CD4-positive, alpha-beta T cell treated with Interleukin-12 subunit alpha and Interleukin-12 subunit beta, for 1 hour (primary cell): ENCODE measurements at regions not wholly inside any gene's neighbourhood (a gene's known extent, or its start where the extent isn't known, plus 50 kb on each side); places are given as distances from the start of the nearest gene placed in this dataset.

Source experiments
- DNase-seq: peaks from one replicate; pipeline ENCODE4 v3.0.0-alpha.2; 2020

DNA sequence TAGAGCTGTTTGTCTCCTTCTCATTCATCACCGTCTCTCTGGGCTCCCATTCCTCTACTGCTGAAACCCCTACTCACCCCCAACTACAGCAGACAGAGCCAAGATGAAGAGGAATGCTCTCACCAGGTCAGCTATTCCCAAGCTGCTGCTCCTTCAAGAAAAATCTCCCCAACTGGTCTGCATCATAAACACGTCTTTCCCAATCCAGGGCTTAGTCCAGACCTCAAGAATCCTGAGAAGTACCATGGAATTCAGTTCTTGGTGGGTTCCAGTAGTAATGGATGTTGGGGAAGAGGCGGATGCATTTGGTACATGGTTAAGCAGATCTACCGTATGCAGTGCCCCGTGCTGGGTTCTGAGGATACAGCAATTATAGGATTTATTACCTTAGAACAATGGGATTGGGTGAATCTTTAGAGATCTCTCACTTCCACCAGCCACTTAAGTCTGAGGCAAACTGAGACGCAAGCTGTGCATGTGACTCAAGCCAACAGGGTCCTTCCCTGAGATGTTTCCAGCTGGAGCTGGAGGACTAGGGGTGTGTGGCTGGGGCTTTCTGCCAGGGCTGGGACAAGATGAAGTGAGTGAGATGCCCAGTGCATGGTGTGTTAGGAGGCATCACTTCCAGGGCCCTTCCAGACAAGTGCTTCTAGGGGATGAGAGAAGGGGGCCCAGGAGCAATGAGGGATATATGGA lies 232.7 kb upstream of the CDH5 start:
- no peak for DNase-seq

GRCh38 chr16:66131895-66132294 lies 234.6 kb upstream of the CDH5 start:
- no peak for DNase-seq

GRCh38 chr16:66131156-66131807 lies 235.2 kb upstream of the CDH5 start:
- no peak for DNase-seq

DNA sequence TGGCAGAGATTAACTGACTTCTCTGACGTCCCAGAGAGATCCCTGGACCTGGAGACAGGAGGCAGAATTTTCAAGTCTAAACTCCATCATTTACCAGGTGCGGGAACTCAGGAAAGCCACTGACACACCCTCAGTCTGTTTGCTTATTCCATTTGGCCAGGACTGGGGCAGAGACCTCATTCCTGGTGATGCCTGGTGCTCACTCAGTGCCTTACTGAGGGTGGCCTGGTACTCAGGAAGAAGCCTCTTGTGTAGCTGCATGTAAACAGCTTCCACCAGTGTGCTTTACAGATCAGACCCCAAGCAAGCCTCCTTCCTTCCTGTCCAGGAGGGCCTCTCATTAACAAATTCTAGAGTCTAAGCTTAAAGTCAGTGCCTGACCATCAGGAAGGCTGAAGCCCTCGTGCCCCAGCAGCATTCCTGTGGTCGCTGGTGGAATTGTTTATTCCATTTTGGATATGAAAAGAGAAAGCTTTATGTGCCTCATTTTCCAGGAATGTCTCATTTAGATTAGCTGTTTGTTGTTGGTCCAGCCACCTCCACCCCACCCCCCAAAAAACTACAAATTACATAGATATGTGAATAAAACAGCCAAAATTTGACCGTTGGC lies 236.1 kb upstream of the CDH5 start:
- no peak for DNase-seq

DNA sequence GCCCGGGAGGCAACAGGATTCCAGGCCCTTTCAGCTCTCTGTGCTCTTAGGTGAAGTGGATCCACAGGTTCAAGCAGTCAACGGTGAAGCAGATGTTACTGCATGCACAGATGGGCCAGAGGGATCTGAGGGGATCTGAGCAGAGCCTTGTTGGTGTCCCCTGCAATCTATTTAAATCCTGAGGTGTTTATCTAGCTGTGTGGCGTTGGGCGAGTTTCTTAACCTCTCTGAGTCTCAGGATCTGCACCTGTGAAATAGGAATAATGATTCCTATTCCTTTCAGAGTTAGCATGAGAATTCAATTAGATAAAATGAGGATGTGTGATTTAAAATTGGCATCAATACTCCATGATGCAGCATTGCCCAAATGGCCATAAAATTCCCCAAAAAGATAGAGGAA lies 237.3 kb upstream of the CDH5 start:
- DNase-seq: no peak

DNA sequence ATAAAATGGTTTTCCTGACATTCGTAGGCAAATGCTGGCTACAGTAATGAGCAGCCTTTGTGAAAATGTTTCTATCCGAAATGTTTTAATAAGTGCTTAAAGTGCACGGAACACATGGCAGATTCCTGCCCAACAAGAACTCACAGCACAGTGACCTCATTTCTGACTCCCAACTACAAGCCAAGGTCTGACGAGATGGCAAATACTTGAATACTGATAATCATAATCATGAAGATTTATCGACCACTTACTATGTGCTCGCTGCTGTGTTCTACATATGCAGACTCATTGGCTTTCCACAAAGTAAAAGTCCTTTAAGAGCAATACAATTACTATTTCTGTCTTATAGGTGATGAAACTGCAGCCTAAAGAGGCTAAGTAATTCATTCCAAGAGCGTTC lies 238.1 kb upstream of the CDH5 start:
- DNase-seq: no peak

DNA sequence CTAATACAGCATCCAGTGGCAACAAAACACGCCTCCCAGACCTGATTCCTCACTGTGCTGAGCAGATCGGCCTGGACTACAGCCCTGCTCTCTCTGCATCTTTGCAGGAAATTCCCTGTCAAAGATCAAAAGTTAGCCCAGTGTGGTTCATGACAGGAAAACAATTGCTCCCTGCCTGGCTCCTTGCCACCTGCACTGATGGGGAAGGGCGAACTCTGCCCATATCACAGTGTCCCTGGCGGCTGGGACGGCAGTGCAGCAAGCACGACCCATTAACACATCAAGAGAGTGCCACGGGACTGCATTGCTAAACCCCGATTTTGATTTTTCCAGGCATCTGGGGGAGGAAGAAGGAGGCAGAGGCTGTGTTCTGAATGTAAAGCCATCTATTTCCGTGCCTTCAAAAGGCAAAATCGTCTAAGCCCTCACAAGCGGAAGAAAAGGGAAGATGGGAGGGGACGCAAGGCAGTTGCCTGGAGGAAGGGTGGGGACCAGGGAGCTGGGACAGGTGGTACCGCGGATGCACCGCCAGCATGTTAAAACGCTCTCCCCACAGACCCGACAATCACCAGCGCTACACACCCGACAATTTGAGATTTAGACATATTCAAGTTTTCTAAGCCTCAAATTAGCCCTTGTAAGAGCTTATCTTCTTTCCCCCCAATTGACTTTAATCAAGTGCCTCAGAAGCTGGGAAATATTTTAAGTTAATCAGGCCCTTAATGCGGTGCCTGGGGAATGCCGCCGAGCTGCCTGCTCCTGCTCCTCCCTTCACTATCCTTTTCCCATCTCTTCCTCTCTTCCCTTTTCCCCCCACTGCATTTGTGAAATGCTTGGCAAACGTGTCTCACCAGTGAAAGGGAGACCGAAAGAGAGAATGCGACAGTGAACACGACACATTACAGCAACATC lies 238.8 kb upstream of the CDH5 start:
- DNase-seq: no peak

GRCh38 chr16:66121466-66121865 lies 245.0 kb upstream of the CDH5 start:
- no peak for DNase-seq

DNA sequence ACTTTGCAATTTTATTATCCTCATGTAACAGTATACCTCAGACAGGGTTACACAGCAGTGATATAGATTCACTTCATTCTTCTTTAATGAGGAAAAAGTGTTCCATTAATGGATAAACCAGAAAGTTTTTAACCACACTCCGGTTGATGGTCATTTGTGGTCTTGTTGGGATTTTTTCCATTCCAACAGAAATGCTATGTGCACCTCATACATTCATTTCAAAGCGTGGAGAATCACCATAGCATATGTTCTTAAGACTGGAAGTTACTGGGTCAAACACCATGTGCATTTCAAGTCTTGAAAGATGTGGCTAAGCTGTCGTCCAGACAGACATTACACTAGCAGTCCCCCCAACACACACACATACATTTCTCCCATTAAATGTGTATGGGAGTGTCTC lies 245.8 kb upstream of the CDH5 start:
- no peak for DNase-seq

- no peak for DNase-seq
Observed at GRCh38 chr16:66116163-66117002, 250.1 kb upstream of the CDH5 start.

GRCh38 chr16:66115373-66115772 lies 251.1 kb upstream of the CDH5 start:
- no peak for DNase-seq

- no peak for DNase-seq
Observed at GRCh38 chr16:66113223-66113622, 253.3 kb upstream of the CDH5 start.

DNA sequence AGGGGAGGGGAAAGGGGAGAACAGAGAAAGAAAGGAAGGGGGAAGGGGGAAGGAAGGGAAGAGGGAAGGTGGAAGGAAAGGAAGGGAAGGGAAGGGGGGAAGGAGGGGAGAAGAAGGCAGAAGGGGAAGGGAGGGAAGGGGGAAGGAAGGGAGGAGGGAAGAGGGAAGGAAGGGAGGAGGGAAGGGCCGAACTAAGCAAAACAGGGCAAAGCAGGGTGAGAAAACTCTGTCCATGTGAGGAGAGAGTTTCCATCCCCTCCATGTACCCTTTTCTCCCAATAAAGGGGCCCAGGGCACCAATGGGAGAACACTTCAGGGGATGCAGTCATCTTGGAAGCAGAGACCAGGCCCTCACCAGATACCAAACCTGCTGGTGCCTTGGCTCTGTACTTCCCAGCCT lies 256.8 kb upstream of the CDH5 start:
- DNase-seq: no peak

DNA sequence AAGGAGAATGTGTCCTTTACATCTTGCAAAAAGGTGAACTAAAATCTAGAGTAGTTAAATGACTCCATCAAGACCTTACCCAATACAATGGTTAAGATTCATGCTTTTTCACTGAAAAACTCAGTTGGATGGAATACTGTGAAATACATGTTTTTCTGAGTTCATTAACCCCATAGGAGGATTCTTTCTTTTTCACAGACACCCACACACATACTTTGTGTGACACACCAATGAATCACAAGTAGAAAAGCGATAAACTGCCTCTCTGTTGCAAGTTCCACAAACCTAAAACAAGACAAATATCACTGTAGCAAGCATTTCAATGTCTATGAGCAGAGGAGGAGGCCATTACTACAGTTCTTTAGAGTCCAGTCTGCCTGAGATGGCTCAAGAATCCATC lies 258.8 kb upstream of the CDH5 start:
- DNase-seq: no peak

- DNase-seq: no peak
Observed at GRCh38 chr16:66103211-66103610, 263.3 kb upstream of the CDH5 start.

DNA sequence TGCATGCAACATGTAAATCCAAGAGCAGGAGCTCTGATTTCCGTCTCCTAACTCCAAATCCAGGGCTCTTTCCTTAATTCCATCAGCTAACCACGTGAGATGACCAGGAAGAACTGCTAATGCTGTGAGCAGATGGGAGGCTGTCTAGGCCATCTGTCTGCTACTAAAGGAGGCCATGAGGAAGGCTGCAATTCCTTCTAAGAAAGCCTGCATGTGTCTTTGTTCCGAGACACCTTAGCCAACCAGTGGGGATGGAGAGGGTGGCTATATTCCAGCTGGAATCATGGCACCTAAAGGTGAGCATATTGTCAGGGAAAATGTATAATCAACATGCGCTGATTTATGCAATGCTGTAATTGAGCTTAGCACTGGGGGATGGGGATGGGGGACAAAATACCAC lies 267.2 kb upstream of the CDH5 start:
- no peak for DNase-seq

DNA sequence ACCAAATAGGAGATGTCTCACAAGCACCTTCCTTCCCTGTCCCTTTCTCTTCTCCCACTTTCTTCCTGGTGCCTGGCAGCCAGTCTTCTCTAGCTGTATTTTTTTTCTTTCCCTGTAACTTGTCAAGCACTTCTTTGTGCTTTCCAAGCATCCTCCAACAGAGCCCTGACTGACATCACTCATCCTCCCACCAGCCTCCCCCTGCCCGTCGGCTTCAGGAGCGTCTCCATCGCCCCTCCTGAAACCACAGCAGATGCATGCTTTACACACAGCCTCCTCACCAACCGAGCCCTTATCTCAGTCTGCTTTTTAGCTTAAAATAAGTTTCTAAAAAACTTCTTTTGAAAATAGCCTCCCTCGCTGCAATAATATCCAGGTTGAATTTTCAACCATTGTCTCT lies 268.7 kb upstream of the CDH5 start:
- no peak for DNase-seq

GRCh38 chr16:66095676-66096075 lies 270.8 kb upstream of the CDH5 start:
- no peak for DNase-seq

GRCh38 chr16:66093191-66093590 lies 273.3 kb upstream of the CDH5 start:
- DNase-seq: no peak

- DNase-seq: no peak
Observed at GRCh38 chr16:66091471-66091891, 275.0 kb upstream of the CDH5 start.

GRCh38 chr16:66088681-66089080 lies 277.8 kb upstream of the CDH5 start:
- no peak for DNase-seq

DNA sequence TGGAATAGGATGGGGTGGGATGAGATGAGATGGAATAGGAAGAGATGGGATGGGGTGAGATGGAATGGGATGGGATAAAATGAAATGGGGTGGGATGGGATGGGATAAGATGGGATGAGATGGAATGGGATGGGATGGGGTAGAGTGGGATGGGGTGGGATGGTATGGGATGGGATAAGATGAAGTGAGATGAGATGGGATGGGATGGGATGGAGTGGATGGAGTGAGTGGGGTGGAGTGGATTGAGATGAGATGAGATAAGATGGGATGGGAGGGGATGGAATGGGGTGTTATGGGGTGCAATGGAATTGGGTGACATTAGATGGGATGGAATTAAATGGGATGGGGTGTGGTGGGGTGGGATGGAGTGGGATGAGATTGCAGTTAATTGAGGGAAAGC lies 279.2 kb upstream of the CDH5 start:
- no peak for DNase-seq

DNA sequence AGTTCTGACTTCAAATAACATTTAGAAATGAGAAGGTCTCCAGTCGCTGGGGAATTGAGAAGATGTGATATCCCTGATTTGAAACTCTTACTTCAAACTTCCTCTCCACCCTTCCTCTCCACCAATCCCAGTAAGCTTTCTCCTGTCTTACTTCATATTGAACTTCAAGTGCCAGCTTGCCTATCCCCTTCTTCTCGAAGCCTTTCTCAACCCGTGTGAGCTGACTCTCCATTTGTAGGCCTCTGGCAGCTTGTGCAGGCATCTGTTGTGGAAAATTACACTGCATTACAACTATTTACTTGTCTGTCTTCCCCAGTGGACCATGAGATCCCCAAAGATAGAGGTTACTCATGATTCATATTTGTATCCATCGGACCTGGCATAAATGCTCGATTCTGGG lies 280.8 kb upstream of the CDH5 start:
- DNase-seq: no peak
